Kidney epithelial cell (primary cell): ENCODE measurements at regions not wholly inside any gene's neighbourhood (a gene's known extent, or its start where the extent isn't known, plus 50 kb on each side); places are given as distances from the start of the nearest gene placed in this dataset.

Source experiments
- DNase-seq: peaks from one replicate; pipeline ENCODE4 v3.0.0-alpha.2; 2010; ENCODE audit warnings: low read depth
- H3K27me3 ChIP-seq: 2 replicates; pipeline ENCODE4 v1.6.0; 2011; ENCODE audit warnings: low read length; ENCODE audit not compliant: control insufficient read depth, insufficient read depth
- H3K36me3 ChIP-seq: 2 replicates; pipeline ENCODE4 v1.5.1; 2011; ENCODE audit warnings: low read length; ENCODE audit not compliant: control insufficient read depth, insufficient read depth
- H3K4me3 ChIP-seq: 2 replicates; pipeline ENCODE4 v1.5.1; 2011; ENCODE audit warnings: low read depth, mild to moderate bottlenecking, control low read depth, low read length
- TF ChIP-seq, protein P1 (sequence below): IDR thresholded peaks from 2 replicates; pipeline ENCODE4 v1.5.1; 2011; ENCODE audit warnings: mild to moderate bottlenecking, moderate library complexity, low read length, control low read depth, inconsistent platforms; ENCODE audit not compliant: insufficient read depth, poor library complexity, severe bottlenecking

DNA sequence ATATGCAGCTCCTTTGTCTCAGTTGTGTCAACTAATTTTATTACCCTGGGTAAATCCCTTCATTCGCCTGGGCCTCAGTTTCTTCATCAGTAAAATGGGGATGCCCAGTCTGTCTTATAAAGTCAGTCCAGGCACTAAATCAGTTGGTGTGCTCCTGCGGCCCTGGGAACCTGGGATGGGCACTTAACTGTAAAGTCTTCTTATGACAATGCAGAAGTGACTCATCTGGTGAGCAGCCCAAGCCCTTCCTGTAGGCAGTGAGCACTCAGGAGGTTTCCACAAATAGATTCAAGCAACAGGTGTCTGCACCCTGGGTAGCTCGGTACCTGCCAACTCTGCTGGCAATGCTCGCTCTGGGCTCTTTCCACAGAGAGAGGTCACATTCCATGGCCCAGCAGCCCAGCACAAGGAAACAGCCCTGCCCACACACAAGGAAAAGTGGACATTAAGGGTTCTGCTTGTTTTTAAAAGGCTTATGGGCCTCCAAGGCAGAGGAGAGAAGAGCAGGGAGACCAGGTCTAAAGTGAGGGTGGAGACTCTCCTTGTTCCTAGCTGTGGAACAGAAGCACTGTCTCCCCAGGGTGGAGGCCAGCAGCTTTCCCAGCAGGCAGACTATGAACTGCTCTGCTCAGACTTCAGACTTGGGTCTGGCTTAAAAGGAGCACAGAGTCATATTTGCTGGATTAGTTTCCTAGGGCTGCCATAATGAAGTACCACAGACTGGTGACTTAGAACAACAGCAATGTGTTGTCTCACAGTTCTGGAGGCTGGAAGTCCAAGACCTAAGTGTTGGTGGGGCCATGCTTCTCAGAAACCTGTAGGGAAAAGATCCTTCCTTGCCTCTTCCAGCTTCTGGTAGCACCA is 89.7 kb upstream of the ADRA1B start:
- H3K27me3 ChIP-seq = no peaks in the 10 kb centered on the region
- H3K4me3 ChIP-seq = no peak overlapping the region
- H3K36me3 ChIP-seq = no peaks in the 10 kb centered on the region
- TF ChIP-seq, protein P1, sequence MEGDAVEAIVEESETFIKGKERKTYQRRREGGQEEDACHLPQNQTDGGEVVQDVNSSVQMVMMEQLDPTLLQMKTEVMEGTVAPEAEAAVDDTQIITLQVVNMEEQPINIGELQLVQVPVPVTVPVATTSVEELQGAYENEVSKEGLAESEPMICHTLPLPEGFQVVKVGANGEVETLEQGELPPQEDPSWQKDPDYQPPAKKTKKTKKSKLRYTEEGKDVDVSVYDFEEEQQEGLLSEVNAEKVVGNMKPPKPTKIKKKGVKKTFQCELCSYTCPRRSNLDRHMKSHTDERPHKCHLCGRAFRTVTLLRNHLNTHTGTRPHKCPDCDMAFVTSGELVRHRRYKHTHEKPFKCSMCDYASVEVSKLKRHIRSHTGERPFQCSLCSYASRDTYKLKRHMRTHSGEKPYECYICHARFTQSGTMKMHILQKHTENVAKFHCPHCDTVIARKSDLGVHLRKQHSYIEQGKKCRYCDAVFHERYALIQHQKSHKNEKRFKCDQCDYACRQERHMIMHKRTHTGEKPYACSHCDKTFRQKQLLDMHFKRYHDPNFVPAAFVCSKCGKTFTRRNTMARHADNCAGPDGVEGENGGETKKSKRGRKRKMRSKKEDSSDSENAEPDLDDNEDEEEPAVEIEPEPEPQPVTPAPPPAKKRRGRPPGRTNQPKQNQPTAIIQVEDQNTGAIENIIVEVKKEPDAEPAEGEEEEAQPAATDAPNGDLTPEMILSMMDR = no peak
- DNase-seq = peak; percentile 91

DNA sequence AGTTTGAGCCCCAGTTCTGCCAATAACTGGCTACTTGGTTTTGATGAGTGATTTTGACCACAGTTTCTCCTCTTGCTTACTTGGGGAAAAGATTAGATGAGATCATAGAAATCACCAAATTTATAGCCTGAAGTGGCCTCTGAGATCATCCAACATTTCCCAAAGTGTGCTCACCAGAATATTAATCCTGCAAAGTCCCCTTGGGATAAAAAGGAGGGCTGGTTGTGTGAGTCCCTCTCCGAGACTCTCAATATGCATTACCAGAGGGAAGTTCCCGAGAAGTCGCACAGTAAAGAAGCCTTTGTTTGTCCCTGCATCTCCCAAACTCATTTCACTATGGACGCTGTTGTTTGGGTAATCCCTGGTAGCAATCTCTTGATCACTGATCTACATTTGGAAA is 88.4 kb upstream of the ADRA1B start:
- TF ChIP-seq, protein P1 = no peak
- DNase-seq = no peak
- no peaks in the 10 kb centered on the region for H3K27me3 ChIP-seq
- no peak overlapping the region for H3K4me3 ChIP-seq
- H3K36me3 ChIP-seq = no peaks in the 10 kb centered on the region

DNA sequence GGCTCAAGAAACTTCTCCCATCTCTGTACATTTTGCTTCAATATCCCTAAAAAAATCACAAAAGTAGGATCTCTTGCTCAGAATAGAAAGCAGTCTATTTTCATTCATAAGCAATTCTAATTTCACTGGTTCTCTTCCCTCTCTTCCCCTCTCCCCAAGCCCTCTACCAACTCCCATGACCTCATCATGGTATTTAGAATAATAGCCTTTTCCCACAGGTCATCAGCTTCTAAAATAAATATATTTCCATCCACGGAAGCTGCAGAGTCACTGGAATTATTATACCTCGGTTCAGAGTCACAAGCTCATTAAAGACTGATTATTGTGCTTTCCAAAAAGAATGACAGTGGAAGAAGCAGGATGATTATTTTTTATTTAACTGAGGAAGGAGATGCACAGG is 84.2 kb upstream of the ADRA1B start:
- H3K4me3 ChIP-seq = no peak overlapping the region
- TF ChIP-seq, protein P1 = no peak
- no peaks in the 10 kb centered on the region for H3K36me3 ChIP-seq
- H3K27me3 ChIP-seq = no peaks in the 10 kb centered on the region
- DNase-seq = no peak

DNA sequence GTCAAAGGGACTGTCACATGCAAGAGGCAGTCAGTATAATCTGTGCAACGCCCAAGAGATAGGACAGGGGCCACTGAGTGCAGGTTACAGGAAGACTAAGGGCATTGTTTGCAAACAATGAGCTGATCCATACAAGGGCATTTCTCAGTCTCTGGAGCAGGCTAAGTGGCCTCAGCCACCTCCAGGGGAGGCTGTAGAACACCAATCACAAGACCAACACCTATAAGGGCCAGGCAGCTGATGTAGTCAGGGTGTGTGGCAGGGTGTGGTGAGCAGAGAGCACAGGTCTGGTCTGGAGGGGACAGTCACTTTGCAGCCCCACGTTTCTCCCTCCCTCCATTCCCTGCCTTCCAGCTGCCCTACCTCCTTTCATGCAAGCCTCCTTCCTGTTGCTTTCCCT is 83.2 kb upstream of the ADRA1B start:
- Histone ChIP-seq H3K27me3 (no peaks in the 10 kb centered on the region), H3K4me3 (no peak overlapping the region), H3K36me3 (no peaks in the 10 kb centered on the region)
- no peak for DNase-seq
- TF ChIP-seq, protein P1 = no peak

DNA sequence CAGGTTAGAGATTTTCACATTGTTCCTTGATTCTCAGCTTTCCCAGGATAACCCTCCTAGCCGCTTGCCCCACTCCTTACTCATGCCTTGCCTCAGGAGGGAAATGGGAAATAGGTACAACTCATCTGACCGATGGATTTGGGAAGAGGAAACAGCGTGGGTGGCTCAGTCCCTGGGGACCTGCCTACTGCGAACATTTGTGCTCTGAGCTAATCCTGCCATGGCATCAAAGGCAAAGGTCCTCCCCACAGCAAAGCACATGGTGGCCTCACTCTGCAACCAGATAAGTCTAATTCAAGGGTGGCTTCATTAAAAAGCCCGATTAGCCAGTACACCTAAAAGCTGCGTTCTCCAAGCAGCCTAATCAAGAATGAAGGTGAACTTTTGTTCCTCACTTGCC is 82.4 kb upstream of the ADRA1B start:
- H3K27me3 ChIP-seq = no peaks in the 10 kb centered on the region
- DNase-seq = no peak
- no peaks in the 10 kb centered on the region for H3K36me3 ChIP-seq
- no peak overlapping the region for H3K4me3 ChIP-seq
- TF ChIP-seq, protein P1 = no peak

DNA sequence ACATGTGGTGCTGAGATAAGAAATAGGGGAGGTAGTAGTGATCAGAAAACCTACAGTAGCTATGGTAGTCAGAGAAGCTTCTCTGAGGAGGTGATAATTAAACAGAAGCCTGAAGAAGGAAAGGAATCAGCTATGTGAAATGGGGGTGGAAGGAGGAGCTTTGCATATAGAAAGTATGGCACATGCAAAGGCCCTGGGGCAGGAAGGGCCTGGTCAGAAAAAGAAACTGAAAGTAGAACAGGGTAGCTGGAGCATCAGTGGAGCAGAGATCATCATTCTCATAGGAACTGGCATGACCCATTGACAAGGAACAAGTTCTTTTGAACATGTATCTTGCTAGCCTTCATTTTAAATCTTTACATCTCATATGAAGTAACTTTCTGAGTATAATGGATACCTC is 80.7 kb upstream of the ADRA1B start:
- TF ChIP-seq, protein P1 = no peak
- DNase-seq = no peak
- H3K27me3 ChIP-seq = no peaks in the 10 kb centered on the region
- no peak overlapping the region for H3K4me3 ChIP-seq
- H3K36me3 ChIP-seq = no peaks in the 10 kb centered on the region
